ENCODE measurements at regions not wholly inside any gene's neighbourhood (a gene's known extent, or its start where the extent isn't known, plus 50 kb on each side); places are given as distances from the start of the nearest gene placed in this dataset.

GRCh38 chr4:108367751-108368150, 199.0 kb upstream of the LEF1 start:
- no peak for TF ChIP-seq POLR2A (IDR thresholded peaks at IDR 0.05; ENCODE audit: low read depth, low read length)
- no peak for TF ChIP-seq TAF1 (IDR thresholded peaks at IDR 0.05; ENCODE audit: low read depth, low read length)
- TF ChIP-seq POLR2AphosphoS5 (IDR thresholded peaks at IDR 0.05; ENCODE audit: low read depth, low read length), result no peak
- no peak for TF ChIP-seq PAX5 (IDR thresholded peaks at IDR 0.05; ENCODE audit: insufficient read depth, low read length, severe bottlenecking)

All from GM12891 (cell line).